Fibroblast of skin of left biceps (primary cell): ENCODE measurements at regions not wholly inside any gene's neighbourhood (a gene's known extent, or its start where the extent isn't known, plus 50 kb on each side); places are given as distances from the start of the nearest gene placed in this dataset.
A peak's percentile ranks its signal among the peaks of the same experiment; 100 is the strongest.
"Not testable (repeated sequence)": the region's sequence is repeated elsewhere in the genome, so short reads cannot be mapped to it uniquely, and the experiment has no call there.

Experiments used
- DNase-seq, 2 experiments: peaks; one replicate each; pipeline ENCODE4 v3.0.0-alpha.2; 2013; ENCODE audit warnings: low read depth in 2 of 2

DNA sequence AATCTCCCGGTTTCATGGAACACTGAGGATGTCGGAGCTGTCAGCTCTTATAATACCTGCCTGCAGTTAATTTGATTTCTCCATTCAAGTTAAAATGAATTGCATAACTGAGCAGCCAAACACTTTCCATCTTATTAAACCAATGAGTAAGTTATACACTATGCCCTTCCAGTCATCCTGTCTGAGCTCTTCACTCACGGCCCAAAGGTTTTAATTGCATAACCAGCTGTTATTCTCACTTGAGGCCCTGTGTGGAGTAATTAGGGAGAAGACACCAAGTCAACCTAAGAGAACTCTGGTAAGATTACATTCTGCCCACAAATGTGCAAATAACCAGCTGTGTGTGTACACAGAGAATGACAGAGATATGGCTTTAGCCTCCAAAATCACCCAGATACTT, 303.5 kb downstream of the TBC1D4 start:
- DNase-seq = no peak

GRCh38 chr13:75175575-75175974, 306.4 kb downstream of the TBC1D4 start:
- DNase-seq = no peak

DNA sequence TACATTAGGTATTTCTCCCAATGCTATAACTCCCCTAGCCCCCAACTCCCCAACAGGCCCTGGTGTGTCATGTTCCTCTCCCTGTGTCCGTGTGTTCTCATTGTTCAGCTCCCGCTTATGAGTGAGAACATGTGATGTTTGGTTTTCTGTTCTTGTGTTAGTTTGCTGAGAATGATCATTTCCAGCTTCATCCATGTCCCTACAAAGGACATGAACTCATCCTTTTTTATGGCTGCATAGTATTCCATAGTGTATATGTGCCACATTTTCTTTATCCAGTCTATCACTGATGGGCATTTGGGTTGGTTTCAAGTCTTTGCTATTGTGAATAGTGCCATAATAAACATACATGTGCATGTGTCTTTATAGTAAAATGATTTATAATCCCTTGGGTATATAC, 306.9 kb downstream of the TBC1D4 start:
- DNase-seq = not testable (repeated sequence)

DNA sequence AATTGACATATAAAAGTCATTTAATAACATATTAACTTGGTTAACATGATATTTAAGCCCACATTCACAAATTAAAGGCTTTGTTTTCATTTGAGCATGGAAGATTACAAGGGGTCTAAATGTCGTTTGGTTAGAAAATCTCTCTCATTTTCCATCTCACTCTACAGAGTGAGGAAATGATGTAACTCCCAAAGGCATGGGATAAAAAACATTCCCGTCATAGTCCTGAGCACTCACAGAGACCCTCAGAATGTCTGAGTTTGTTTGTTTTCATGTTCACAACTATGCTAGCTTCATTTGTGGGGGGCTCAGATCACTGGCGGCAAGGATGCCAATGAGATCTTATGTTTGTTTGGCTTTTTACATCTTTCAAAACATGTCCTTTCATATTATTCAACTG, 307.5 kb downstream of the TBC1D4 start:
- no peak for DNase-seq

GRCh38 chr13:75173457-75174356, 308.3 kb downstream of the TBC1D4 start:
- DNase-seq = no peak

GRCh38 chr13:75170311-75170710, 311.7 kb downstream of the TBC1D4 start:
- no peak for DNase-seq

GRCh38 chr13:75165543-75166230, 316.3 kb downstream of the TBC1D4 start:
- no peak for DNase-seq

GRCh38 chr13:75161804-75162203, 320.2 kb downstream of the TBC1D4 start:
- no peak for DNase-seq

DNA sequence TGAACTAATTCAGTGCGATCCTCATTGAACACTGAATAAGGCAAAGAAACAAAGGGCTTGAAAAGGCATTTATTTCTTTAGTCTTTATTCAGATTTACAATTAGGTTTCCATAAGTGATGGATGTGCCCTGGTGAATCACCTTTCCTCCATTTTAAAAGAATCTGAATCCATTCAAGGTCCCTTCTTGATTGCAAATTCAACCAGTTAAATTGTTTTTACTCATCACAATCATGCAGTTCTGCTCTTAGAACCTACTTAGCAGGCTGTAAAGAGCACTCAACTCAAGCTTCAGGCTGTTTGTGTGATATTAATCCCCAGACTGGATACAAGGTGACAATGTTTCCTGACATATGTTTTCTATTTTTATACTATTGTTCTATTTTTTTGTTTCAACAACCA, 321.0 kb downstream of the TBC1D4 start:
- no peak for DNase-seq

DNA sequence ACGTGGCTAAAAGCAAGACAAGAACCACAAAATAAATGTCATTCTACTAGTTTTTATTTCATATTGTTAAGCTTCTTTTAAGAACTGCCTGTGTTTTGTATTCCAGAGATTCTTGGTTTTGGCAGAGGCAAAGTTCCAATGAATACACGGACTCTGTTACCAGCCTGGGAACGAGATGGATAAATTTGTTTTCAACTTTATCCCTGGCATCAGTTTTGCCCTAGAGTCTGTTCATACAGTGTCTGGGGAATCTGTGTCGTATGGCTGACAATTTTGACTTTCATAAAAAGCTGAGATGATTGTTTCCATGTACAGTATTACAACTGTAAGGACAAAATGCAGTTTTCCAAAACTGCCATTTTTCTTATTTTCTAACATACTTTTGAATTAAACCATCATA, 327.6 kb downstream of the TBC1D4 start:
- DNase-seq = no peak

- DNase-seq = no peak
These were observed 328.1 kb downstream of the TBC1D4 start for GRCh38 chr13:75153834-75154233.

GRCh38 chr13:75153386-75153785, 328.6 kb downstream of the TBC1D4 start:
- no peak for DNase-seq

GRCh38 chr13:75151081-75151643, 330.8 kb downstream of the TBC1D4 start:
- DNase-seq = no peak

- no peak for DNase-seq
These were observed 332.2 kb downstream of the TBC1D4 start for GRCh38 chr13:75149776-75150175.

GRCh38 chr13:75147946-75148345, 334.0 kb downstream of the TBC1D4 start:
- DNase-seq = no peak

- DNase-seq = no peak
These were observed 335.5 kb downstream of the TBC1D4 start for GRCh38 chr13:75146436-75146835.

DNA sequence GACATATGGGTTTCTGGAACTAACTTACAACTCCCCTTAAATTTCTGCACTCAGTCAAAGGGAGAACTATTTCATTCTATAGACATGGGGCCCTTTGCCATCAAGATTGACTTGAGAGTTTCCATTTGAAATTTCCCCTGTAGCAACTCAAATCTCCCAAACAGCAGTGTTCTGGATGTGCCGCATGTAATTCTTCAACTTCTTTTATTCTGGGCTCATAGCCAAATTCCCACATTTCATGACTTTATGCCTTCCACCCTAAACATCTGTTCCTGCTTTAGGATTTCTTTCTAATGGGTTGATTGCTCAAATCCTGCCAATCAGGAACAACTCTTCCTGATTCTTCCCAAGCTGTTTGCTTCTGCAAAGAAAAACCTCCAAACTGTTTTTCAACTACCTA, 336.0 kb downstream of the TBC1D4 start:
- DNase-seq = no peak

DNA sequence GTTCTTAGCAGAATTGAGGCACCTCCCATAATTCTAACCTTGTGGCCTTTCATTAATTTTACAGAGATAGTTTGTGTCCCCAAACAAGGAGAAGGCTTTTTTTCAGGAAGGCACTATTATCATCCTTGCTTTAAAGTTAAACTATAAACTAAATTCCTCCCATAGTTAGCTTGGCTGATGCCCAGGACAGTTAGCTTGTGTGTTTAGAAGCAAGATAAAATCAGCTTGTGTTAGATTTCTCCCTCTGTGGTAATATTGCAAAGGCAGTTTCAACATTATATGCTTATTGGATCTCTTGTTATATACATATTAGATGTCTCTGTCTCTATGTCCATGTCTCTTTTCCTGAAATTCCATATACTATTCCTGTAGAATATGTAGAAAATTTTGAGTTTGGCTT, 342.7 kb downstream of the TBC1D4 start:
- peak in 1 of 2 experiments; percentile 35 for DNase-seq

- no peak for DNase-seq
These were observed 343.9 kb downstream of the TBC1D4 start for GRCh38 chr13:75137911-75138571.

GRCh38 chr13:75136151-75136550, 345.8 kb downstream of the TBC1D4 start:
- DNase-seq = no peak

DNA sequence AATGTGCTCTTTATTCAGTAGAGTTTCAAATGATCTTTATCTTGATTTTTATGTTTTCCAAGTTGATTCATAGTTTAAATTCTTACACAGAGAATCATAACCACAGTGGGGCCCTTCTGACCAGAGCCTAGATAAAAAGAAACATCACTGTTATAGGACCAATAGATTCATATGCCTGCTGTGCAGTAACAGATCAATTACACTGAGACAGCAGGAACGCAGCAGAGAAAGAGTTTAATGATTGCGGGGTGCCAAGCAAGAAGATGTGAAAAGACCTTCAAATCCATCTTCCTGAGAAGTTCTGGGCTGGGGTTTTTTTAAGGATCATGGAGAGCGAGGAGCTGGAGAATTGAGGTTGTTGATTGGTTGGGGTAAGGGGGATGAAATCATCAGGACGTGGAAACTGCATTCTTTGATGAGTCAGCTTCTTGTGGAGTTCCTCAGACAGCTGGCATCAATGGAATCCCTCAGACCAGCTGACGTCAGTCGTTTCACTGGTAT, 346.6 kb downstream of the TBC1D4 start:
- DNase-seq = peak; percentile 89 to 92
